Thyroid gland (tissue), 4 donors: ENCODE measurements at regions not wholly inside any gene's neighbourhood (a gene's known extent, or its start where the extent isn't known, plus 50 kb on each side); places are given as distances from the start of the nearest gene placed in this dataset.

Experiments used
- POLR2A ChIP-seq, 2 donors: fragments of 450-650 bp; IDR thresholded peaks; one replicate each; pipeline ENCODE4 v1.6.1; 2017; ENCODE audit warnings: antibody characterized with exemption in 2 of 2, mild to moderate bottlenecking in 2 of 2, moderate library complexity in 1 of 2
- TF ChIP-seq, protein P1 (sequence below), 6 experiments: fragments of 200-600 bp in 3 of 6; fragments of 450-650 bp in 3 of 6; sonication (generic) in 3 of 6; IDR thresholded peaks; one replicate each; pipeline ENCODE4 v1.5.1; 2016 to 2019; ENCODE audit warnings: antibody characterized with exemption in 6 of 6, mild to moderate bottlenecking in 2 of 6, inconsistent platforms in 1 of 6, moderate library complexity in 1 of 6

GRCh38 chr2:44061469-44061868, 65.7 kb upstream of the LRPPRC start:
- TF ChIP-seq, protein P1, sequence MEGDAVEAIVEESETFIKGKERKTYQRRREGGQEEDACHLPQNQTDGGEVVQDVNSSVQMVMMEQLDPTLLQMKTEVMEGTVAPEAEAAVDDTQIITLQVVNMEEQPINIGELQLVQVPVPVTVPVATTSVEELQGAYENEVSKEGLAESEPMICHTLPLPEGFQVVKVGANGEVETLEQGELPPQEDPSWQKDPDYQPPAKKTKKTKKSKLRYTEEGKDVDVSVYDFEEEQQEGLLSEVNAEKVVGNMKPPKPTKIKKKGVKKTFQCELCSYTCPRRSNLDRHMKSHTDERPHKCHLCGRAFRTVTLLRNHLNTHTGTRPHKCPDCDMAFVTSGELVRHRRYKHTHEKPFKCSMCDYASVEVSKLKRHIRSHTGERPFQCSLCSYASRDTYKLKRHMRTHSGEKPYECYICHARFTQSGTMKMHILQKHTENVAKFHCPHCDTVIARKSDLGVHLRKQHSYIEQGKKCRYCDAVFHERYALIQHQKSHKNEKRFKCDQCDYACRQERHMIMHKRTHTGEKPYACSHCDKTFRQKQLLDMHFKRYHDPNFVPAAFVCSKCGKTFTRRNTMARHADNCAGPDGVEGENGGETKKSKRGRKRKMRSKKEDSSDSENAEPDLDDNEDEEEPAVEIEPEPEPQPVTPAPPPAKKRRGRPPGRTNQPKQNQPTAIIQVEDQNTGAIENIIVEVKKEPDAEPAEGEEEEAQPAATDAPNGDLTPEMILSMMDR (IDR thresholded peaks at IDR 0.05), result no peak
- no peak for TF ChIP-seq POLR2A (IDR thresholded peaks at IDR 0.05)
